CD4-positive, alpha-beta T cell treated with Interleukin-15 for 1 hour (primary cell): ENCODE measurements at regions not wholly inside any gene's neighbourhood (a gene's known extent, or its start where the extent isn't known, plus 50 kb on each side); places are given as distances from the start of the nearest gene placed in this dataset.

Source experiments
- DNase-seq: peaks from one replicate; pipeline ENCODE4 v3.0.0-alpha.2; 2020

- DNase-seq = no peak
These were observed 269.6 kb upstream of the NEBL start for GRCh38 chr10:21166557-21167287.

GRCh38 chr10:21165489-21165888 is 268.4 kb upstream of the NEBL start:
- no peak for DNase-seq

- no peak for DNase-seq
These were observed 267.6 kb upstream of the NEBL start for GRCh38 chr10:21164687-21165086.

- DNase-seq = no peak
These were observed 265.8 kb upstream of the NEBL start for GRCh38 chr10:21162948-21163347.

GRCh38 chr10:21161647-21162046 is 264.5 kb upstream of the NEBL start:
- no peak for DNase-seq

- DNase-seq = no peak
These were observed 264.0 kb upstream of the NEBL start for GRCh38 chr10:21161090-21161625.

GRCh38 chr10:21160116-21160515 is 263.0 kb upstream of the NEBL start:
- no peak for DNase-seq

GRCh38 chr10:21159669-21160068 is 262.6 kb upstream of the NEBL start:
- DNase-seq = no peak

- no peak for DNase-seq
These were observed 261.2 kb upstream of the NEBL start for GRCh38 chr10:21158301-21158700.

- DNase-seq = no peak
These were observed 260.6 kb upstream of the NEBL start for GRCh38 chr10:21157664-21158063.

GRCh38 chr10:21150166-21150565 is 253.1 kb upstream of the NEBL start:
- no peak for DNase-seq

- no peak for DNase-seq
These were observed 249.3 kb upstream of the NEBL start for GRCh38 chr10:21146436-21146789.

GRCh38 chr10:21145751-21146435 is 248.8 kb upstream of the NEBL start:
- DNase-seq = no peak

- DNase-seq = no peak
These were observed 246.9 kb upstream of the NEBL start for GRCh38 chr10:21144047-21144446.

GRCh38 chr10:21141946-21142492 is 244.9 kb upstream of the NEBL start:
- DNase-seq = no peak

- DNase-seq = no peak
These were observed 241.7 kb upstream of the NEBL start for GRCh38 chr10:21138769-21139340.

- DNase-seq = no peak
These were observed 238.2 kb upstream of the NEBL start for GRCh38 chr10:21135023-21135931.

- DNase-seq = no peak
These were observed 237.5 kb upstream of the NEBL start for GRCh38 chr10:21134645-21135022.

GRCh38 chr10:21130683-21131442 is 233.8 kb upstream of the NEBL start:
- no peak for DNase-seq

- no peak for DNase-seq
These were observed 233.0 kb upstream of the NEBL start for GRCh38 chr10:21130108-21130507.

GRCh38 chr10:21125471-21126228 is 228.5 kb upstream of the NEBL start:
- DNase-seq = no peak
